ENCODE measurements at regions not wholly inside any gene's neighbourhood (a gene's known extent, or its start where the extent isn't known, plus 50 kb on each side); places are given as distances from the start of the nearest gene placed in this dataset.

DNA sequence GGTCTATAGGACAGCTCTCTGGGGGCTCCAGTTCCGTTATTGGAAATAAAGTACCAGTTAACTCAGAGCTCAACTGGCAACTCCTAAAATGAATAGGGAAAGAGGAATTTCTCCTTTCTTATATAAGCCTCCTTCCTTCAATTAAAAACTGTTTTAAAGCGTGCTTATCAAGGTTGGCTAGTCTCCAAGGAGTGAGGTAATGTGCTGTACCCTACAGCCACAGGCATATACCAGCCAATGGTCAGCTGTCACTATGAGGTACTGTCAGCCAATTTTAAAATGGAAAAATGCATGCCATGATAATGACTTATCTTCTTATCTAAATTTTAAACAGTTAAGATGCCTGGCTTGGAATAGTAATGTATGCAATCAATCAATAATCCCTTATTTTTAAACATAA lies 76.2 kb downstream of the PLCE1 start:
- intact Hi-C loops (cut with DNase I; ENCODE audit: low total_unique reads): no loop called here
- TF ChIP-seq, protein P1, sequence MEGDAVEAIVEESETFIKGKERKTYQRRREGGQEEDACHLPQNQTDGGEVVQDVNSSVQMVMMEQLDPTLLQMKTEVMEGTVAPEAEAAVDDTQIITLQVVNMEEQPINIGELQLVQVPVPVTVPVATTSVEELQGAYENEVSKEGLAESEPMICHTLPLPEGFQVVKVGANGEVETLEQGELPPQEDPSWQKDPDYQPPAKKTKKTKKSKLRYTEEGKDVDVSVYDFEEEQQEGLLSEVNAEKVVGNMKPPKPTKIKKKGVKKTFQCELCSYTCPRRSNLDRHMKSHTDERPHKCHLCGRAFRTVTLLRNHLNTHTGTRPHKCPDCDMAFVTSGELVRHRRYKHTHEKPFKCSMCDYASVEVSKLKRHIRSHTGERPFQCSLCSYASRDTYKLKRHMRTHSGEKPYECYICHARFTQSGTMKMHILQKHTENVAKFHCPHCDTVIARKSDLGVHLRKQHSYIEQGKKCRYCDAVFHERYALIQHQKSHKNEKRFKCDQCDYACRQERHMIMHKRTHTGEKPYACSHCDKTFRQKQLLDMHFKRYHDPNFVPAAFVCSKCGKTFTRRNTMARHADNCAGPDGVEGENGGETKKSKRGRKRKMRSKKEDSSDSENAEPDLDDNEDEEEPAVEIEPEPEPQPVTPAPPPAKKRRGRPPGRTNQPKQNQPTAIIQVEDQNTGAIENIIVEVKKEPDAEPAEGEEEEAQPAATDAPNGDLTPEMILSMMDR (IDR thresholded peaks at IDR 0.05): no peak
- TF ChIP-seq POLR2A (IDR thresholded peaks at IDR 0.05): no peak
- WGBS, 2 donors: 49 to 51% methylated on average over 2 of the region's 2 CpGs
- no peak overlapping the region for H3K4me3 ChIP-seq (ENCODE audit: low read depth, poor library complexity, severe bottlenecking)
- no peak for DNase-seq (ENCODE audit: low spot score in 2 of 2)

DNA sequence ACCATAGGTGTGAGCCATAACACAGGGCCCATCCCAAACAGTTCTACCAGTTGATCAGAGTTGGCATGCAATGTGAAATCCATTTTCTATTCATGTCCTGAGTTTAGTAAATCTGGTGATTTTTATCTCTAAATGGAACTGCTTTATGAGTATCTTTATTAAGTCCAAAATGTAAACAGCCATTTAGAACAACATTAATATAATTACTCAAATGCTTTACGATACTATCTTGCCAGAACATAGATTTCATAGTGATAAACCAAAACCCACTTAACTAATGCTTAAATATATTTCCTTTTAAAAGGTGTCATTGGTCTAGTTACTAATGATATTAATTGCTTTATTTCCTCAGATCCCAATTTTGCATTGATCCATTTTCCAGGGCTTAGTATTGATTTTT lies 80.7 kb downstream of the PLCE1 start:
- H3K4me3 ChIP-seq (ENCODE audit: low read depth, poor library complexity, severe bottlenecking): no peak overlapping the region
- intact Hi-C loops (cut with DNase I; ENCODE audit: low total_unique reads): no loop called here
- no peak for TF ChIP-seq POLR2A (IDR thresholded peaks at IDR 0.05)
- TF ChIP-seq, protein P1 (IDR thresholded peaks at IDR 0.05): no peak
- no peak for DNase-seq (ENCODE audit: low spot score in 2 of 2)
- 76 to 89% methylated on average over 1 of the region's 1 CpG for WGBS, 2 donors

DNA sequence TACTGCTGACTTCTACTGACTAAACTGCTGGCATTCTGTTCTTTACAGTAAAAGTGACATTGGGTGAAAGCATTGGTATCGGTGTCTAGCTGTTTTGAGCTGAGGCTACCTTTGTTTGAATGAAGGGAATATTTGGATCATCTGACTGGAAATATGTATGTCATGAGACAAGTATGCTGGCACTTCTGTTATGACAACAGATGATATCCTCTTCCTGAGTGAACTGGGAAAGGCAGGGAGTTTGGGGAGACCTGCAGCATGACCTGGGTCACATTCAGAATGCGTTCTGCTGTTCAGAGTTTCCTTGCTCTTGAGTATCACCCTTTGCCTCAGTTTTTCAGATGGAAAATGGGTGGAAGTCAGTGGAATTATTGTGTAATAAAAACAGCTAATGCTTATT lies 81.8 kb downstream of the PLCE1 start:
- TF ChIP-seq, protein P1 (IDR thresholded peaks at IDR 0.05): no peak
- no peak for TF ChIP-seq POLR2A (IDR thresholded peaks at IDR 0.05)
- intact Hi-C loops (cut with DNase I; ENCODE audit: low total_unique reads): no loop called here
- DNase-seq (ENCODE audit: low spot score in 2 of 2): no peak
- 75 to 78% methylated on average over 2 of the region's 2 CpGs for WGBS, 2 donors
- H3K4me3 ChIP-seq (ENCODE audit: low read depth, poor library complexity, severe bottlenecking): no peak overlapping the region

DNA sequence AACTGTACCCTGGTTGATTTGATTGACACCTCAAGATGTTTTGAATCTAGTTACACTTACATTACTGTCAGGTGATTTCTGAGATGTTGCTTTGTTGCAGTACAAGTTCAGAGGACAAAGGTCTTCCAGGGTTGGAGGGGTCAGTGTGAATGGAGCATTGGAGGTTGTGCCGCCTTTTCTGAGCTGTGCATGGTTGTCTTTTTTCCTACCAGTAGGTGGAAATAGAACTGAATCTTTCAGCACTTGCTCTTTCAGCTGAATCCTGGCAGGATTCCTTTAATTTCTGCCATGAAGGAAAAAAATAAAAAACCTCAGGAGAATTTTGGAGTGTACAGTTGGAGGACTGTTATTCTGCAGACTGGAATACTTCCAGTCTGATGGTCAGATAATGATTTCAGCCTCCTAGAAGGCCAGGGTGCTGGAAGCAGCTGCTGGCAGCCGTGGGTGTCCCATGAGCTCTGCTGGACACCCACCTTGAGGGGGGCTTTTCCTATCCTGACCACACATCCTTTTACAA lies 82.7 kb downstream of the PLCE1 start:
- no peak overlapping the region for H3K4me3 ChIP-seq (ENCODE audit: low read depth, poor library complexity, severe bottlenecking)
- 34 to 37% methylated on average over 2 of the region's 2 CpGs for WGBS, 2 donors
- no peak for TF ChIP-seq POLR2A (IDR thresholded peaks at IDR 0.05)
- TF ChIP-seq, protein P1 (IDR thresholded peaks at IDR 0.05): no peak
- intact Hi-C loops (cut with DNase I; ENCODE audit: low total_unique reads): no loop called here
- no peak for DNase-seq (ENCODE audit: low spot score in 2 of 2)

DNA sequence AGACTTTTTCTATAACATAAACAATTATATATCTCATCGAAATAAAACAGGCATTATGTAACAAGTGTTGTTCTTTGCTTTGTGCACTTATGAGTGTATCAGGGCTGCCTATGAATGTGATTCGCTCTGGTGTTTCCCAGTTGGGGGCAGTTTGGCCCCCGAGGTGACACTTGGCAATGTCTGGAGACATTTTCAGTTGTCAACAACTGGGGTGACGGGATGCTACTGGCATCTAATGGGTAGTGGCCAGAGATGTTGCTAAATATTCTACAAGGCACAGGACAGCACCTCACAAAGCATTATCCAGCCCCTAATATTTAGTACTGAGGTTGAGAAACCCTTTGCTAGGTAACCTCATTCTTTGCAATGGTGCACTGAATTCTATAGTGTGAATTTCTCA lies 83.3 kb downstream of the PLCE1 start:
- 65 to 83% methylated on average over 4 of the region's 4 CpGs for WGBS, 2 donors
- no peak for DNase-seq (ENCODE audit: low spot score in 2 of 2)
- intact Hi-C loops (cut with DNase I; ENCODE audit: low total_unique reads): no loop called here
- TF ChIP-seq POLR2A (IDR thresholded peaks at IDR 0.05): no peak
- TF ChIP-seq, protein P1 (IDR thresholded peaks at IDR 0.05): no peak
- no peak overlapping the region for H3K4me3 ChIP-seq (ENCODE audit: low read depth, poor library complexity, severe bottlenecking)

DNA sequence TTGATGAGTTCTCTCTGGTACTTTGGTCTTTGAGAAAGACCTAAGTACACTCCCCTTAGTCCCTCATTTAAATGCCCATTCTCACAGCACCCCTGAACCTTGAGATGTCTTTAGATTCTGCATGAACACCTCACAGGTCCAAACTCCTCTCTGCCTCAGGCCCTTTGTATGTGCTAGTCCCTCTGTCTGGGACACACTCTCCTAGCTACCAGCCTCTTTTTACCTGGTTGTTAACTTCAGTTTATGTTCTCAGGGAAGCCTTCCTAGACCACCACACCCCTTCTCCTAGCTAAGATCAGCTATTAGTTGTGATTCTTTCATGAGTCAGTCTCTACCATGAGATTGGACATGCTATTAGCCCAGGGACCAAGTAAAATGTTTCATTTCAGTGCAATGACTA lies 86.4 kb downstream of the PLCE1 start:
- TF ChIP-seq POLR2A (IDR thresholded peaks at IDR 0.05): no peak
- TF ChIP-seq, protein P1 (IDR thresholded peaks at IDR 0.05): no peak
- DNase-seq (ENCODE audit: low spot score in 2 of 2): no peak
- intact Hi-C loops (cut with DNase I; ENCODE audit: low total_unique reads): no loop called here
- H3K4me3 ChIP-seq (ENCODE audit: low read depth, poor library complexity, severe bottlenecking): no peak overlapping the region
